SK-N-SH (cell line): ENCODE measurements at regions not wholly inside any gene's neighbourhood (a gene's known extent, or its start where the extent isn't known, plus 50 kb on each side); places are given as distances from the start of the nearest gene placed in this dataset.

ENCODE experiments used
- CTCF ChIP-seq: fragments of 200-600 bp; sonication (generic); IDR thresholded peaks from 2 replicates; pipeline ENCODE4 v1.6.1; 2017; ENCODE audit warnings: antibody characterized with exemption, mild to moderate bottlenecking, moderate library complexity
- ELF1 ChIP-seq: IDR thresholded peaks from 2 replicates; pipeline ENCODE4 v1.4.0; 2012
- FOXJ3 ChIP-seq: sonication (generic); formaldehyde crosslinking; IDR thresholded peaks from 2 replicates; pipeline ENCODE4 v1.5.1; 2020; ENCODE audit warnings: mild to moderate bottlenecking, missing genetic modification reagents
- FOXM1 ChIP-seq: IDR thresholded peaks from 2 replicates; pipeline ENCODE4 v1.4.0; 2012; ENCODE audit warnings: low read depth, mild to moderate bottlenecking
- GABPA ChIP-seq: IDR thresholded peaks from 2 replicates; pipeline ENCODE4 v1.4.0; 2012; ENCODE audit warnings: low read depth, mild to moderate bottlenecking
- GATA2 ChIP-seq: sonication (generic); formaldehyde crosslinking; IDR thresholded peaks from 2 replicates; pipeline ENCODE4 v1.5.0; 2020; ENCODE audit warnings: mild to moderate bottlenecking, missing genetic modification reagents
- MEF2A ChIP-seq: IDR thresholded peaks from 2 replicates; pipeline ENCODE4 v1.4.0; 2012; ENCODE audit warnings: low read depth, borderline replicate concordance
- POLR2AphosphoS5 ChIP-seq: IDR thresholded peaks from 2 replicates; pipeline ENCODE4 v1.6.1; 2012; ENCODE audit warnings: low read depth, low read length
- SMC3 ChIP-seq: IDR thresholded peaks from 2 replicates; pipeline ENCODE4 v1.6.1; 2012; ENCODE audit warnings: low read depth, low read length, improper control_type of control experiment
- TEAD4 ChIP-seq: IDR thresholded peaks from 2 replicates; pipeline ENCODE4 v1.4.0; 2012; ENCODE audit warnings: mild to moderate bottlenecking, borderline replicate concordance; ENCODE audit not compliant: insufficient read depth

DNA sequence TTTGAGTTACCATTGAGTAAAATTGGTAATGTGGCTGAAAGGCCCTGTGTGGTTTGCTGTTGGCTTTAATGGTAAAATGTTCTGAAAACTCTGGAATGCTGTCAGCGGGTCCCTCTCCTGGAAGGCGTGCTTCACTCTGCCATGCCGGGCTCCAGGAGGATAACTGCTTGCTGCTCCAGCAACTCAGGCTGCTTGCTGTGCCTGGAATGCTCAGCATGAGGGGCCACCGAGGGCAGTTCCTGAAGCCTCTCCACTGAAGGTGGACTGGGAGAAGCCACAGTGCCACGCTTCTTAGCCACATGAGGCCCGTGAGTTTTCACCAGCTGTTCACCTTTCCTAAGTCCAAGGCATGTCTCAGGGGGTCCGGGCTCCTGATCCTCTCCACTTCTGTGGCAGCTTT, 90.4 kb upstream of the FAM110C start:
- TF ChIP-seq CTCF (no peak), FOXM1 (no peak), FOXJ3 (CRISPR knock-in tag) (no peak), GATA2 (CRISPR knock-in tag) (no peak), SMC3 (no peak), GABPA (no peak), ELF1 (no peak), TEAD4 (no peak), POLR2AphosphoS5 (no peak), MEF2A (no peak)
